ENCODE measurements at regions not wholly inside any gene's neighbourhood (a gene's known extent, or its start where the extent isn't known, plus 50 kb on each side); places are given as distances from the start of the nearest gene placed in this dataset.

DNA sequence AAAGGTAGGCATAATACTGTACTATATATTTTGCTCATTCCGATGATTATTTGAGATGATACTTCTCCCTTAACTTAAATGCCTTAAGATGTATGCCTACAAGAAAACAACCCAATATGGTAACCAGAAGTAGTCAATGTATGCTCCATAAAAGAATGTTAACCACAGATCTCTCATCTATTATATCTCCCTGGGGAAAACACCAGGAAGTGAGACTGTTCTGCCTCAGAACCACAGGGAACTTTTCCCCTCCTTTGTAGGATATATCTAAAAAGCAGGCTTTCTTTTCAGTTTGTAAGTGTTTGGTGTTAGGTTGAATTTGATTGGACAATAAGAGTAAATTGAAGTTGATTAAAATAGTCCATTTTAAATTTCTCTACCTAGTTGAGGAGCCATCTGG is 1160.5 kb upstream of the NXPH2 start:
- no peak for DNase-seq

DNA sequence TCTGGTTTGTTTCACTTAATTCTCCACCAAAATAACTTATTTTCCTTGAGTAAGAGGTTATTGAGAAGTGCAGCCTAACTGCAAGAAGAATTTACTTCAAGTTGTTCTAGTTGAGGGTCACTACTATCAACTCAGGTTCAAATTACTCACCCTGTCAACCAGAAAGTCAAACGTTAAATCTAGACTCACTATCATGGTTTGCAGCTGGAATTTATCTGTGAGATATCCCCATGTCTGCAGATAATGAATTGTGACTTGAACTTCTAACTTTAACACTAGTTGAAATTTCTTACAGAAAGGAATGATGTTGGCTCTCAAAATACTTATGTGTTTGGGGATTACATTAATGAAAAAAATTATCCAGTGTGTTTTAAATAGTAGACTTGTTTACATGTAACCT is 1145.7 kb upstream of the NXPH2 start:
- DNase-seq: no peak

- no peak for DNase-seq
Observed at GRCh38 chr2:139924070-139924469, 1143.9 kb upstream of the NXPH2 start.

DNA sequence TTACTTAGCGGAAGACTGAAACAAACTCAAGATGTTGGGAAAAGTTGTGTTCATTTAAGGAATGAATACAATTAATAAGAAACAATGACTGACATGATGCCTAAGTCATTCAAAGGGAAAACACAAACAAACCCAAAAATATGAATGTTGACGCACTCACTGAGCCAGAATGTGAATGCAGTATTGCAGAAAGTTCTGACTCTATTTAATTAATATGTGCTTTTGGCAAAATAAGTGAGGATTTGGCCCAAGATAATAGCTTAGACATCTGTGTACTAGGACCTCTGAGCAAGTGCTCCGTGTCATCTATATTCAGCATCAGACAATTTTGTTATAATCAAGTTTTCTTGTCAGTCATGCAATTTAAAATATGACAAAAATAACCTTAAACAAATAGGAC is 1138.8 kb upstream of the NXPH2 start:
- DNase-seq: no peak

GRCh38 chr2:139917690-139918384 is 1137.6 kb upstream of the NXPH2 start:
- DNase-seq: no peak

GRCh38 chr2:139916822-139917221 is 1136.6 kb upstream of the NXPH2 start:
- no peak for DNase-seq

DNA sequence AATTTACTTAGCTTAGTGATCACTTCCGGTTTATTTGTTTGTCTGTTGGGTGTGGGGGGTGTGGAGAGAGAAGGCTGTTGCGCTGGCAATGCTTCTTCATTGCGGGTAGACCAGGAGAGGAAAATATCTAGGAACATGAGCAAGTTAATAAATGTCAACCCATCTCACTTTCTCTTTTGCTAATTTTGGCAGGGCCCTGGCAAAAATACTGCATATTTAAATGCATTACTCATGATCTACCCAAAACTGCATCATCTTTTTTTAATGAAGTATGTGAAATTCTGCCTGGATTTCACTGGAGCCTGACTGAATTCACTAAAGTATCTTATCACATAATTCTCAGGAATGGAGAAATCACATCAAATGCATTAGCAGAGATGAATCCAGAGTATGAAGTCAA is 1131.0 kb upstream of the NXPH2 start:
- no peak for DNase-seq

DNA sequence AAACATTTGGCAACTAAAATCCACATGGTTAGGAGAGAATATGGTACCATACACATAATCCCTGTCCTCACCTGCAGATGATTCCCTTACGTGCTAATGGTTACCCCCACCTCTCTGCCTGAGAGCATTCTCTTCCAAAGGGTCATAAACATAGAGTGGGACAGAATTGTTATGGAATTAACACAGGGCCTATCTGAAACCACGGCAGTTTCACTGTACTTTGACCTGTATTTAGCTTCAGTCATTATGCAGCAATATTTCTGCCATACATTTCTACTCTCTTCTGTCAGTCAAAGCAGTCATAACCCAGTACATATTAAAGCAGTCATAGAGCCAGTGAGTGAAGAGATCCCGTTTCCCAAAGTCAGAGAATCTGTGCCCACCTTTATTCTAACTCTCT is 1128.9 kb upstream of the NXPH2 start:
- no peak for DNase-seq

DNA sequence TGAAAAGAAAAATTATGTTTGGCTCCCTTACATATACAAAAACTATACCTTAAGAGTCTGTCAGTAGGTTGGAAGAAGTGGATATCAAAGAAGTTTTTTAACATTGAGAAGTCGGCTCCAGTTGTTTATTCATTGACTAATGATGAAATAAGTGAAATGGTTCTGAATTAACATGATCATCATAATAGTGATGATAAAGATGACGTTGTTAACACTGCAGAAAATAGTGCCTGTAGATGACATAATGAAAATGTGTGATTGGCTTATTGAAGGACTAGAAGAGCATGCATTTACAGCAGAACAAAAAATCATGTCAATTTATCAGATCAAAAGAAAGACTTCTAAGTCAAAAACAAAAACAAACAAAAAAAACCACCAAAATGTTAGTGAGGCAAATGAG is 1125.4 kb upstream of the NXPH2 start:
- DNase-seq: no peak

DNA sequence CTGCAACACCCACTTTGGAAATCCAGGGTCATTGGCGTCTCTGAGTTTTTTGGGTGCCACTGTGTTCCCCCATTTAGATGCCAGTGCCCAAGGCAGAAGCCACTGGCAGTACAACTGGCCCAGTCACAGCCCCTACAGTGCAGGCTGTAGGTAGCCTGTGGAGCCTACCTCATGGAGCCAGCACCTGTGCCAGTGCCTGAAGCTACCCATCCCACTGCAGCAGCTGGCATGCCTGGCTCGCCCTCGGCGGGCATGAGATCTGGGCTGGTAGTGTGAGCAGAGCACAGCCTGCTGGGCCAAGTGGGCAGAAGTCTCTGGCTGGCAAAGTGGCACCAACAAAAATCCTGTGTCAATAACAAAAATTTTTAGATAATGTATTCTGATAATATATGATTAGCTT is 1111.4 kb upstream of the NXPH2 start:
- no peak for DNase-seq

GRCh38 chr2:139885921-139886498 is 1105.8 kb upstream of the NXPH2 start:
- no peak for DNase-seq

- DNase-seq: no peak
Observed at GRCh38 chr2:139876964-139877363, 1096.8 kb upstream of the NXPH2 start.

- DNase-seq: no peak
Observed at GRCh38 chr2:139876321-139876720, 1096.1 kb upstream of the NXPH2 start.

DNA sequence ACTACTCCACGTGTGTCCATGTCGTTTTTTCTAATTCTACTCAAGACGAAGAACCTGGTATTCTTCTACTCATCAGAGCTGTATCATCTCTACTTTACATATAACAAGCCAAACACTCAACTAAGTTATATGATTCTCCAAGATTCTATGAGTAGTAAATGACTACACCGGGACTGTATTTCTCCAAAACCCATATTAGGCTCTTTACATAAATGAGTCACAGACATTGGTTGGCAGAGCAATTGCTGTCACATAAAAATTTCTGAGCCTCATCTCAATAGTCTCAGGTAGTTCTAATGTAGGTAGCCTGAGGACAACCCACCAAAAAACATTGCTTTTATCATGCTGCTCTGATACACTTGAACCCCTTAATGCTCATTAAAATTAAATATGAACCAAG is 1092.3 kb upstream of the NXPH2 start:
- no peak for DNase-seq

GRCh38 chr2:139872032-139872431 is 1091.8 kb upstream of the NXPH2 start:
- no peak for DNase-seq

DNA sequence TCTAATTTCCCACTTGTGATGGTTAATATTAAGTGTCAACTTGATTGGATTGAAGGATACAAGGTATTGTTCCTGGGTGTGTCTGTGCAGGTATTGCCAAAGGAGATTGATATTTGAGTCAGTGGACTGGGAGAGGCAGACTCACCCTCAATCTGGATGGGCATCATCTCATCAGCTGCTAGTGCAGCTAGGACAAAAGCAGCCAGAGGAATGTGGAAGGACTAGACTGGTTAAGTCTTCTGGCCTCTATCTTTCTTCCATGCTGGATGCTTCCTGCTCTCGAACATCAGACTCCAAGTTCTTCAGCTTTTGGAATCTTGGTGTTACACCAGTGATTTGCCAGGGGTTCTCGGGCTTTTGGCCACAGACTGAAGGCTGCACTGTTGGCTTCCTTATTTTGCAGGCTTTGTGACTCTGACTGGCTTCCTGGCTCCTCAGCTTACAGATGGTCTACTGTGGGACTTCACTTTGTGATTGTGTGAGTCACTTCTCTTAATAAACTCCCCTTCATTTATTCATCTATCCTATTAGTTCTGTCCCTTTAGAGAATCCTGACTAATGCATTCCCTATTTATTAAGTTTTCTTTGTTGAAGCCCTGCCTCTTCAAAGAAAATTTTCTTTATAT is 1087.5 kb upstream of the NXPH2 start:
- no peak for DNase-seq

- DNase-seq: no peak
Observed at GRCh38 chr2:139864821-139865302, 1084.7 kb upstream of the NXPH2 start.

- no peak for DNase-seq
Observed at GRCh38 chr2:139854769-139855483, 1074.7 kb upstream of the NXPH2 start.

DNA sequence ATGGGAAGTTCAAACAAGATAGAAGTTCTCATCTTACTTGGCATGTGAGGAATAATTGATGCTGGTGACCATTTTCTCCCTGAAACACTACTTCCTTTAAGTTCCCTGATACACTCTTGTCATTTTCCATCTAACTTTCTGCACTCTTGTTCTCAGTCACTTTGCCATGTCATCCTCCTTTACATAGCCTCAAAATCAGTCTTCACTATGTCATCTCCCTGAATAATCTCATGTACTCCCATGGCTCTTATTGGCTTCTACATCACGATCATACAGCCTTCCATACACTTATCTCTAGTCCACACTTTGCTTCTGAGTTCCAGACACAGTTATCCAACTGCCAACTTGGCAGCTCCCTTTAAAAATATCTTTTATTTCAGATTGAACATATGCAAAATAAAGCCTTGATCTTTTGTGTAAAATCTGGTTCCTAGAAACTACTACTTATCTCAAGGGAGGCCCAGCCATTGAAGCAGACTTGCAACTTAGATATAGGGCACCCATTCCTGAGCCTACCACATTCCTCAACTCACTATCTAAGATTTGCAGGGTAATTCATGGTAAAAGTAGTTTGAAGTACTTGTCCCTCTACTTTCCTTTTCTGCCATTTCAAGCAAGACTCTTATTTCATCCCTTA is 1070.2 kb upstream of the NXPH2 start:
- no peak for DNase-seq

DNA sequence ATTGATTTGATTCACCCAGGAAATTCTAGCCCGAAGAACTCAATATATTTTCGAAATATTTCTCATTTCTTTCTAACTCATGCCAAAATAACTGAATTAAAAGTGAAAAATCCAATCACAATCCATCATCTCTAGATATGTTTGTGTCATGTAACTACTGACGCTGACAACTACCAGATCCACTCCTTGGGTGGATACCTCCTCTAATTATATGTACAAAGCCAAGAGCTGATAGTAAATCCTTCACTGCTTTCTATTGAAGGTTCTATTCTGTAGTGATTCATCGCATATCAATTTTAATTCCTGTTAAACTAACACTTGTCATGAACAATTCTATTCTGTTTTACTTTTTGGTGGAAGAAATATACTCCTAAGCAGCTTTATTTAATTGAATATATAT is 1056.6 kb upstream of the NXPH2 start:
- no peak for DNase-seq

GRCh38 chr2:139835101-139835500 is 1054.9 kb upstream of the NXPH2 start:
- no peak for DNase-seq

DNA sequence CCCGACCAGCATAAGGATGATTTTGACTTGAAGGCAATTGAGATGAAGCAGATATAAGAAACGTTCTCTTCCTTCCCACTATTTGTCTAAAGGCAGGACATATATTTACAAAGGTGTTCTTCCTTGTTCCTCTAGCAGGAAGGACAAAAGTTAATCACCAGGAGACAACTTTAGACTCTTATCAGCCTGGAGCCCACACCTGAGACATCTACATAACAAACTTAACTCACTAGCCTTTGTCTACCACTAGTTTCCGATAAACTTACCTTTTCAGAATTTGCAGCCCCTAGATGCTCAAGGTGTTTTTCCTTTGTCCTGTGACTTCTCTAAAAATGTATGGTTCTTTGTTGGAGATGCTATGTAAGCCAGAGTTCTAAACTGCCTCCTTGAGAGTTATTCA is 1047.8 kb upstream of the NXPH2 start:
- DNase-seq: no peak

DNA sequence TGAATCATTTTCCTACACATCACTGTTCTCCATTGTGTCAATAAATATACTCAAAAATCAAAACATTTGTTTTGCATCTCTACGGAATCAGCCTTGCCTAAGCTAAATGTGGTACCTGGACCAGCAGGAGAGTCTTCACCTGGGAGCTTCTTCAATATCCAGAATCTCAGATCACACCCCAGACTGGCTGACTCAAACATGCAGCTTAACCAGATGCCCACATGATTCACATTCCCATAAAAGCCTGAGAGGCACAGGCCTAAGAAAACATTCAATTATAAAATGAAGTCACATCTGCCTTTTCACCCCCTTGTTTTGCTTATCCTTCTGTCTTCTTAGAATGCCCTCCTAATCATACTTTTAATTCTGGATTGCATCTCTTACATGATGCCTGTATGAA is 1045.5 kb upstream of the NXPH2 start:
- no peak for DNase-seq

Measured in CD4-positive, alpha-beta T cell treated with Interleukin-4 for 1 hour (primary cell).